HFFc6 (cell line): ENCODE measurements at regions not wholly inside any gene's neighbourhood (a gene's known extent, or its start where the extent isn't known, plus 50 kb on each side); places are given as distances from the start of the nearest gene placed in this dataset.

Source experiments
- DNase-seq: peaks from one replicate; pipeline ENCODE4 v3.0.0-alpha.2; 2018
- H3K27ac Mint-ChIP-seq: 2 replicates; pipeline ENCODE4 v1.8.0; 2020; ENCODE audit warnings: mild to moderate bottlenecking, mixed read lengths
- H3K27me3 Mint-ChIP-seq: 2 replicates; pipeline ENCODE4 v1.8.0; 2021; ENCODE audit warnings: mild to moderate bottlenecking, moderate library complexity, mixed read lengths; ENCODE audit not compliant: insufficient read depth
- H3K36me3 Mint-ChIP-seq: 2 replicates; pipeline ENCODE4 v1.8.0; 2021; ENCODE audit warnings: low read depth, mixed read lengths
- H3K4me1 Mint-ChIP-seq: 2 replicates; pipeline ENCODE4 v1.8.0; 2020; ENCODE audit warnings: low read depth, mixed read lengths
- H3K4me3 Mint-ChIP-seq: 2 replicates; pipeline ENCODE4 v1.8.0; 2020; ENCODE audit warnings: mild to moderate bottlenecking, moderate library complexity, mixed read lengths
- H3K9me3 Mint-ChIP-seq: 2 replicates; pipeline ENCODE4 v1.8.0; 2020; ENCODE audit warnings: mild to moderate bottlenecking, mixed read lengths
- CTCF ChIP-seq: fragments of 200-600 bp; sonication (generic); IDR thresholded peaks from 2 replicates; pipeline ENCODE4 v1.5.0; 2021; ENCODE audit warnings: antibody characterized with exemption, mild to moderate bottlenecking

GRCh38 chr14:83384253-83384652 lies 1850.6 kb upstream of the SEL1L start:
- TF ChIP-seq CTCF, result no peak
- no peak overlapping the region for H3K27ac Mint-ChIP-seq
- DNase-seq, result no peak
- no peaks in the 10 kb centered on the region for H3K27me3 Mint-ChIP-seq
- no peak overlapping the region for H3K4me3 Mint-ChIP-seq
- H3K36me3 Mint-ChIP-seq, result no peaks in the 10 kb centered on the region
- H3K4me1 Mint-ChIP-seq, result no peaks in the 10 kb centered on the region
- peaks cover 9% of the 10 kb centered on the region; the same call in 1 of the 2 replicates for H3K9me3 Mint-ChIP-seq

DNA sequence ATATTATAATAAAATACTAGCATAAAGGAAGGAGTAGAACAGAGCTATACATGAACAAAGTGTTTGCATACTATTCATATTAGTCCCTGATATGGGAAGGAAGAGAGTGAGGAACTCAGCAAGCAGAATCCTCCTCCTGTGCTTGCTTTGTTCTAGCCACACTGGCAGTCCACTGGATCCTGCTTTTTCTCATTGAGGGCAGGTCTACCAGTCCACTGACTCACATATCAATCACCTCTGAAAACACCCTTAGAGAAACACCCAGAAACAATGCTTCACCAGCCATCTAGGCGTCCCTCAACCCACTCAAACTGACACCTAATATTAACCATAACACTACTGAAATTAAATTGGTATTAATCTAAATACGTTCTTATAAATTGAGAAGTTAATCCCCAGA lies 1861.7 kb upstream of the SEL1L start:
- H3K4me3 Mint-ChIP-seq, result no peak overlapping the region
- H3K27me3 Mint-ChIP-seq, result no peaks in the 10 kb centered on the region
- H3K36me3 Mint-ChIP-seq, result no peaks in the 10 kb centered on the region
- H3K27ac Mint-ChIP-seq, result no peak overlapping the region
- no peak for TF ChIP-seq CTCF
- H3K9me3 Mint-ChIP-seq, result no peaks in the 10 kb centered on the region; the same call in 1 of the 2 replicates
- no peaks in the 10 kb centered on the region for H3K4me1 Mint-ChIP-seq
- no peak for DNase-seq

GRCh38 chr14:83416476-83416875 lies 1882.8 kb upstream of the SEL1L start:
- no peaks in the 10 kb centered on the region; the same call in 1 of the 2 replicates for H3K27me3 Mint-ChIP-seq
- no peak overlapping the region for H3K27ac Mint-ChIP-seq
- DNase-seq, result no peak
- H3K4me1 Mint-ChIP-seq, result no peaks in the 10 kb centered on the region
- H3K36me3 Mint-ChIP-seq, result no peaks in the 10 kb centered on the region
- H3K4me3 Mint-ChIP-seq, result no peak overlapping the region
- no peak for TF ChIP-seq CTCF
- no peaks in the 10 kb centered on the region for H3K9me3 Mint-ChIP-seq

GRCh38 chr14:83419420-83419819 lies 1885.8 kb upstream of the SEL1L start:
- H3K4me1 Mint-ChIP-seq, result no peaks in the 10 kb centered on the region; the same call in 1 of the 2 replicates
- H3K4me3 Mint-ChIP-seq, result no peak overlapping the region
- H3K27me3 Mint-ChIP-seq, result no peaks in the 10 kb centered on the region
- no peaks in the 10 kb centered on the region for H3K36me3 Mint-ChIP-seq
- DNase-seq, result no peak
- H3K27ac Mint-ChIP-seq, result no peak overlapping the region
- H3K9me3 Mint-ChIP-seq, result no peaks in the 10 kb centered on the region; the same call in 1 of the 2 replicates
- no peak for TF ChIP-seq CTCF

DNA sequence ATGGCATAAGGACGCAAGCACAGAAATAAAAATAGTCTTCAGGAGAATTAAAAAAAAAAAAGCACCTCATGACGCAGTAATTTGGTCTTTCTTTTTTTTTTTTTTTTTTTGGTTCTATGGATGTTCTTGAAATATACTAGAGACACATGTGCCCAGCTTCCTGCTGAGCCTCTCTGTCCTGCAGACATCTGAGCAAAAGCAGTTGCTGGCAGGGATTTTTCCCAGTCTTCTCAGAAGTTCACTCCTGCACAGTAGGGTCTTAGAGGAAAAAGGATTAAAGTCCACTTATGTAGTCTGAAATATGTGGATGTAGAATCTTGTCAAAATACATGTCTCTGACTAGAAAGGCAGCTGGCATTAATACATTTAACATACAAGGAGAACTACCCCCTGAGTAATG lies 1888.1 kb upstream of the SEL1L start:
- no peaks in the 10 kb centered on the region; the same call in 1 of the 2 replicates for H3K9me3 Mint-ChIP-seq
- TF ChIP-seq CTCF, result no peak
- no peaks in the 10 kb centered on the region for H3K27me3 Mint-ChIP-seq
- H3K27ac Mint-ChIP-seq, result no peak overlapping the region
- no peak overlapping the region for H3K4me3 Mint-ChIP-seq
- no peaks in the 10 kb centered on the region for H3K36me3 Mint-ChIP-seq
- peaks cover 7% of the 10 kb centered on the region; the same call in 1 of the 2 replicates for H3K4me1 Mint-ChIP-seq
- DNase-seq, result no peak

DNA sequence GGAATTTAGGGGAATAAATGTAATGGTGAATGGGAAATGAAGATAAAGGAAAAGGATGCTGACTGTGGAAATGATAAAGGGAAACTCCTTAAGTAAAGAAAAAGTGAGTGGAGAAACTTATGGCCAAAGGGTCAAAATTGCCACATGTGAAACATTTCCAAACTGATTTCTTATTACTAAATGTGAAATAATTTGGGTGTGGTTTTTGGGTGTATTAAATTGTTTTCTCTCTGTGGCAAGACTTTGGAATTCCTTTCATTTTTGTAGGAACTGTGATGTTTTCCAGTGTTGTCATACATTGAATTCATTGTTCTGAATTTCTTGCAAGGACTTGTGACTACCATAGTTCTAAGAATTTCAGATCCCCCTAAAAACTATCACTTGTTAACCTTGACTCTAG lies 1891.5 kb upstream of the SEL1L start:
- no peak for TF ChIP-seq CTCF
- H3K9me3 Mint-ChIP-seq, result no peaks in the 10 kb centered on the region; the same call in 1 of the 2 replicates
- H3K36me3 Mint-ChIP-seq, result no peaks in the 10 kb centered on the region
- peaks cover 7% of the 10 kb centered on the region; the same call in 1 of the 2 replicates for H3K4me1 Mint-ChIP-seq
- peak; percentile 58 for DNase-seq
- peak overlapping the region; percentile 57; the same call in 1 of the 2 replicates for H3K27ac Mint-ChIP-seq
- H3K4me3 Mint-ChIP-seq, result no peak overlapping the region
- no peaks in the 10 kb centered on the region for H3K27me3 Mint-ChIP-seq
